ENCODE measurements at regions not wholly inside any gene's neighbourhood (a gene's known extent, or its start where the extent isn't known, plus 50 kb on each side); places are given as distances from the start of the nearest gene placed in this dataset.

- Histone ChIP-seq H2BK20ac (ENCODE audit: low read depth, low read length, poor library complexity, severe bottlenecking) (no peak overlapping the region), H3K4me2 (ENCODE audit: insufficient read depth, insufficient read length, low read length) (no peak overlapping the region), H3K56ac (ENCODE audit: insufficient read length, low read depth, low read length) (no peak overlapping the region), H3K9ac (ENCODE audit: extremely low read depth, insufficient read length, low read length) (no peak overlapping the region), H2AK5ac (ENCODE audit: insufficient read length, low read length) (no peak overlapping the region), H3K23me2 (ENCODE audit: insufficient read length, low read depth, low read length, poor library complexity, severe bottlenecking) (no peaks in the 10 kb centered on the region), H2AFZ (ENCODE audit: low read length) (no peak overlapping the region), H3K27ac (ENCODE audit: insufficient read length, low read depth, low read length) (no peak overlapping the region), H4K20me1 (ENCODE audit: control insufficient read depth, insufficient read depth, insufficient read length) (no peaks in the 10 kb centered on the region), H3T11ph (ENCODE audit: low read length) (no peak overlapping the region), H4K91ac (ENCODE audit: insufficient read length, low read depth, low read length) (no peak overlapping the region), H4K5ac (ENCODE audit: insufficient read length, low read depth, low read length) (no peak overlapping the region), H3K18ac (ENCODE audit: insufficient read length, low read depth, low read length) (no peak overlapping the region), H3K14ac (ENCODE audit: insufficient read depth, low read length) (no peak overlapping the region), H3K23ac (ENCODE audit: insufficient read length, low read depth, low read length) (no peak overlapping the region), H3K79me2 (ENCODE audit: insufficient read depth, low read length) (no peaks in the 10 kb centered on the region), H2BK15ac (ENCODE audit: low read depth, low read length) (no peak overlapping the region), H3K4me1 (ENCODE audit: insufficient read depth, low read length) (no peaks in the 10 kb centered on the region), H4K8ac (replicated peaks; ENCODE audit: insufficient read length, low read depth, low read length) (no peak overlapping the region), H3K27me3 (ENCODE audit: insufficient read depth, low read length) (no peaks in the 10 kb centered on the region), H2BK120ac (ENCODE audit: low read depth, low read length, poor library complexity, severe bottlenecking) (no peak overlapping the region), H2BK5ac (ENCODE audit: insufficient read length, low read length) (no peak overlapping the region), H3K4ac (ENCODE audit: low read depth, low read length) (no peak overlapping the region), H2BK12ac (ENCODE audit: insufficient read length, low read depth, low read length) (no peak overlapping the region), H3K9me3 (ENCODE audit: control insufficient read depth, low read depth, low read length) (no peaks in the 10 kb centered on the region), H3K79me1 (ENCODE audit: insufficient read depth, low read depth, low read length, poor library complexity, severe bottlenecking) (no peaks in the 10 kb centered on the region)
- WGBS (ENCODE audit: extremely low coverage, insufficient read length, low lambda C conversion rate) = no CpG with 5 or more reads among the region's 2 CpGs
- Mint-ChIP-seq H3K9me3 (peaks cover 0 to 3% of the 10 kb centered on the region in 2 experiments; a peak in 2 of 5 replicates), H3K27me3 (ENCODE audit: low read depth) (peaks cover 2% of the 10 kb centered on the region; the same call in 1 of the 2 replicates), H3K4me3 (no peak overlapping the region), H3K27ac (no peak overlapping the region), H3K4me1 (peaks cover 0 to 6% of the 10 kb centered on the region in 2 experiments; a peak in 2 of 4 replicates), H3K36me3 (ENCODE audit: insufficient read depth in 1 of 3, low read depth in 3 of 3) (peaks cover 0 to 2% (median 0%) of the 10 kb centered on the region in 3 experiments; a peak in 3 of 7 replicates)
- no peak for TF ChIP-seq CTCF (conservative IDR thresholded peaks at IDR 0.05)
- no peak for DNase-seq
These were observed 151.9 kb upstream of the MAF start for GRCh38 chr16:79752396-79752795.

All from H9 (cell line).